Tibial nerve (tissue), 4 donors: ENCODE measurements at regions not wholly inside any gene's neighbourhood (a gene's known extent, or its start where the extent isn't known, plus 50 kb on each side); places are given as distances from the start of the nearest gene placed in this dataset.

Experiments
- DNase-seq, 2 donors: peaks; one replicate each; pipeline ENCODE4 v3.0.0-alpha.2; 2019; ENCODE audit warnings: low spot score in 2 of 2
- H3K27ac ChIP-seq, 4 donors: fragments of 200-600 bp; sonication (generic) in 3 of 4; one replicate each; pipeline ENCODE4 v1.5.1; 2017 to 2019; ENCODE audit warnings: mild to moderate bottlenecking in 1 of 4
- H3K27me3 ChIP-seq, 2 donors: fragments of 200-600 bp; sonication (generic) in 1 of 2; one replicate each; pipeline versions ENCODE4 v1.5.1 to v1.6.0; 2017 to 2019
- H3K36me3 ChIP-seq, 3 donors: fragments of 200-600 bp; sonication (generic); one replicate each; pipeline ENCODE4 v1.5.1; 2018 to 2019
- H3K4me1 ChIP-seq, 4 donors: fragments of 200-600 bp; sonication (generic) in 3 of 4; one replicate each; pipeline ENCODE4 v1.5.1; 2017 to 2019
- H3K4me3 ChIP-seq, 4 donors: fragments of 200-600 bp; sonication (generic) in 3 of 4; one replicate each; pipeline ENCODE4 v1.5.1; 2017 to 2019; ENCODE audit warnings: mild to moderate bottlenecking in 1 of 4, moderate library complexity in 1 of 4
- H3K9me3 ChIP-seq, 4 donors: fragments of 200-600 bp; sonication (generic) in 3 of 4; one replicate each; pipeline ENCODE4 v1.5.1; 2017 to 2019
- CTCF ChIP-seq, 5 experiments: fragments of 200-600 bp in 3 of 5; fragments of 450-650 bp in 2 of 5; sonication (generic) in 3 of 5; IDR thresholded peaks; one replicate each; pipeline ENCODE4 v1.5.1; 2016 to 2019; ENCODE audit warnings: antibody characterized with exemption in 5 of 5, mild to moderate bottlenecking in 3 of 5, moderate library complexity in 2 of 5
- EP300 ChIP-seq, 2 donors: sonication (generic); formaldehyde crosslinking; IDR thresholded peaks; one replicate each; pipeline ENCODE4 v1.6.1; 2017; ENCODE audit warnings: antibody characterized with exemption in 2 of 2, mild to moderate bottlenecking in 1 of 2
- POLR2A ChIP-seq, 2 donors: fragments of 450-650 bp; IDR thresholded peaks; one replicate each; pipeline ENCODE4 v1.6.1; 2017; ENCODE audit warnings: antibody characterized with exemption in 2 of 2, mild to moderate bottlenecking in 2 of 2, moderate library complexity in 2 of 2
- WGBS, 2 donors: methylation state at CpG; one replicate each; pipeline ENCODE4 v1.1.5; 2018; 5-methylcytosine and 5-hydroxymethylcytosine counted together

- no peak for DNase-seq
- Histone ChIP-seq H3K4me1 (no peaks in the 10 kb centered on the region), H3K4me3 (no peak overlapping the region), H3K9me3 (no peaks in the 10 kb centered on the region), H3K36me3 (no peaks in the 10 kb centered on the region), H3K27me3 (no peaks in the 10 kb centered on the region), H3K27ac (no peak overlapping the region)
- 83 to 91% methylated on average over 2 of the region's 2 CpGs for WGBS, 2 donors
- TF ChIP-seq EP300 (IDR thresholded peaks at IDR 0.05) (no peak), POLR2A (IDR thresholded peaks at IDR 0.05) (no peak)
Observed at GRCh38 chr1:104082221-104082620, 332.5 kb downstream of the AMY1C start.

DNA sequence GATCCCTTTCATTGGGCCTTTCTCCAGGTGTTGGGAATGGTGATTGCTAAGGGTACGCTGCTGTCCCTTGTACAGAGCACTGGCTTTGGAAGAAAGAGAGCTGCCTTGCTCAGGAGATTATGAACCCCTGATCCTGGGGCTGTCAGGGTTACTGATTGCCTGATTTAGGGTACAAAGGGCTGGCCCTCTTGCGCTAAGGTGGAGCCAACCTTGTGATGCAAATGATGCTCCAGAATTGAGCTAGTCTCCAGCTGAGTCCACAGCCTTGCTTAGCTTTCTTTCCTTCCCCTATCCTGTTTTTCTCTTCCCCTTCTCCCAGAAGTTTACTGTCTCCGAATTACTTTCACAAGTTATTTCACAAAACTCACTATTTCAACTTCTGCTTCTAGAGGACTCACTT, 334.7 kb downstream of the AMY1C start:
- Histone ChIP-seq H3K4me3 (no peak overlapping the region), H3K4me1 (no peaks in the 10 kb centered on the region), H3K27me3 (no peaks in the 10 kb centered on the region), H3K36me3 (no peaks in the 10 kb centered on the region), H3K27ac (no peak overlapping the region), H3K9me3 (no peaks in the 10 kb centered on the region)
- WGBS, 2 donors = 73 to 85% methylated on average over 3 of the region's 3 CpGs
- TF ChIP-seq EP300 (IDR thresholded peaks at IDR 0.05) (no peak), POLR2A (IDR thresholded peaks at IDR 0.05) (no peak), CTCF (IDR thresholded peaks at IDR 0.05) (no peak)
- DNase-seq = no peak

DNA sequence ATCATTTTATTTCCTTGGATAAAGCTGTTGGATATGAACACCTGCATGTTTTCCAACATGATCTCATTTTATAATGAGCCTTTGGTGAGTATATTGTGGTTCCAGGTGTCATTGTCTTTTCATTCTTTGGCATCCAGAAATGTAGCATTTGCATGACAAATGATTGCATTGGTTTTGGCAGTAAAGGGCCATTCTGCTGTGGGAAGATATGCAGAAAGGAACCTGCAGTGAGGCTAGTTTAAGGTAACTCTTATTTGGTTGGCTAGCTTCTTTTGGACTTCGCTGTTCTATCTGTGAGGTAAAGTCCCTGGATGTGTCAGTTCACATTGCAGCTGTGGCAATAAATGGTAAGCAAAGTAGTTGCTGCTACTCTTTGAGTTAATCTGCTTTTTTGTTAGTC, 343.0 kb downstream of the AMY1C start:
- Histone ChIP-seq H3K4me3 (no peak overlapping the region), H3K27me3 (no peaks in the 10 kb centered on the region), H3K4me1 (no peaks in the 10 kb centered on the region), H3K36me3 (no peaks in the 10 kb centered on the region), H3K27ac (no peak overlapping the region), H3K9me3 (no peaks in the 10 kb centered on the region)
- WGBS, 2 donors = 82 to 94% methylated on average over 1 of the region's 1 CpG
- no peak for TF ChIP-seq EP300 (IDR thresholded peaks at IDR 0.05)
- TF ChIP-seq POLR2A (IDR thresholded peaks at IDR 0.05) = no peak
- TF ChIP-seq CTCF (IDR thresholded peaks at IDR 0.05) = no peak
- no peak for DNase-seq

DNA sequence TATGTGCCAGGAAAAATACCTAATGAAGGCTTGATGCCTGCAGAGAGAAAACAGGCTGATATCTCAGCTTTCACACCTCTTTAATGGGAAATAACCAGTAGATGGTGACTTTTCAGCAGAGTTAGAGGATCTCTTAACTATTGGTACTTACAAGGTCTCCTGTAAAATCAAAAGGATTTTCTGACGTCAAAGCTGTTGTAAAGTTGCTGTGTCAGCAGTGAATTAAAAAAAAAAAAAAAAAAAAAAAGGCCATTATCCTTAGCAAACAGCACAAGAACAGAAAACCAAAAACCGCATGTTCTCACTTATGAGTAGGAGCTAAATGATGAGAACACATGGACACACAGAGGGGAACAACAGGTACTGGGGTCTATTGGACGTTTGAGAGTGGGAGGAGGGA, 349.1 kb downstream of the AMY1C start:
- Histone ChIP-seq H3K4me1 (no peaks in the 10 kb centered on the region), H3K27me3 (no peaks in the 10 kb centered on the region), H3K9me3 (no peaks in the 10 kb centered on the region), H3K4me3 (no peak overlapping the region), H3K36me3 (no peaks in the 10 kb centered on the region), H3K27ac (no peak overlapping the region)
- TF ChIP-seq POLR2A (IDR thresholded peaks at IDR 0.05) (no peak), CTCF (IDR thresholded peaks at IDR 0.05) (no peak), EP300 (IDR thresholded peaks at IDR 0.05) (no peak)
- 40% methylated on average over 3 of the region's 3 CpGs for WGBS, 2 donors
- no peak for DNase-seq

DNA sequence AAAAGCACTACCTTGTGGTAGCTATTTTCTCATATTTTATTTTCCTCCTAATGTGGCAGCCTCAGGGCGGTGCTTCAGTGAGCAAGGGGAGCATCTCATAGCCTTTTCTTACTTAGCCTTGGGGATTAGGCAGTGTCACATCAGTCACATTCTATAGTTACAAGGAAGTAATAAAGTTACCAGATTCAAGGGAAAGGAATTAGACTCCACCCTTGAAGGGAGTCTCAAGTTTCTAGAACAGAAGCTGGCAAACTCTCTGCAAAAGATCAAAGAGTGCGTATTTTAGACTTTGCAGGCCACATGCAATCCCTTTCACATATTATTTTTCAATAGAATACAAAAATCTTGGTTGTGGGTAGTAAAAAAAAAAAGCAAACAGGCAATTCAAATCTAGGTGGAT, 350.4 kb downstream of the AMY1C start:
- no peak for TF ChIP-seq EP300 (IDR thresholded peaks at IDR 0.05)
- no peak for TF ChIP-seq CTCF (IDR thresholded peaks at IDR 0.05)
- TF ChIP-seq POLR2A (IDR thresholded peaks at IDR 0.05) = no peak
- 75 to 86% methylated on average over 2 of the region's 2 CpGs for WGBS, 2 donors
- H3K36me3 ChIP-seq = no peaks in the 10 kb centered on the region

GRCh38 chr1:104105465-104105864, 355.8 kb downstream of the AMY1C start:
- TF ChIP-seq CTCF (IDR thresholded peaks at IDR 0.05) (no peak), EP300 (IDR thresholded peaks at IDR 0.05) (no peak), POLR2A (IDR thresholded peaks at IDR 0.05) (no peak)
- Histone ChIP-seq H3K27me3 (no peaks in the 10 kb centered on the region), H3K9me3 (no peaks in the 10 kb centered on the region), H3K36me3 (no peaks in the 10 kb centered on the region), H3K27ac (no peak overlapping the region), H3K4me1 (no peaks in the 10 kb centered on the region), H3K4me3 (no peak overlapping the region)
- no peak for DNase-seq
- WGBS, 2 donors = 71 to 80% methylated on average over 5 of the region's 5 CpGs

More for the DNA sequence above, 350.4 kb downstream of the AMY1C start:
- no peaks in the 10 kb centered on the region for H3K4me1 ChIP-seq
- no peak overlapping the region for H3K27ac ChIP-seq
- H3K27me3 ChIP-seq = no peaks in the 10 kb centered on the region
- no peak overlapping the region for H3K4me3 ChIP-seq
- H3K9me3 ChIP-seq = no peaks in the 10 kb centered on the region
- DNase-seq = no peak
